ENCODE measurements at regions not wholly inside any gene's neighbourhood (a gene's known extent, or its start where the extent isn't known, plus 50 kb on each side); places are given as distances from the start of the nearest gene placed in this dataset.

GRCh38 chr15:58283302-58283701, 145.1 kb downstream of the AQP9 start:
- no peak overlapping the region for H3K27ac ChIP-seq
- no peak for TF ChIP-seq CTCF (conservative IDR thresholded peaks at IDR 0.05)

GRCh38 chr15:58284293-58284692, 146.1 kb downstream of the AQP9 start:
- no peak for TF ChIP-seq CTCF (conservative IDR thresholded peaks at IDR 0.05)

GRCh38 chr15:58285212-58285920, 146.4 kb upstream of the LIPC start:
- TF ChIP-seq CTCF (conservative IDR thresholded peaks at IDR 0.05), result no peak
- peak overlapping the region; percentile 48 for H3K27ac ChIP-seq

More at GRCh38 chr15:58284293-58284692, 146.1 kb downstream of the AQP9 start:
- H3K27ac ChIP-seq, result no peak overlapping the region

GRCh38 chr15:58285921-58286278, 145.9 kb upstream of the LIPC start:
- H3K27ac ChIP-seq, result peak overlapping the region; percentile 48
- TF ChIP-seq CTCF (conservative IDR thresholded peaks at IDR 0.05), result no peak

GRCh38 chr15:58286523-58286922, 145.3 kb upstream of the LIPC start:
- peak overlapping the region; percentile 48 for H3K27ac ChIP-seq
- no peak for TF ChIP-seq CTCF (conservative IDR thresholded peaks at IDR 0.05)

- H3K27ac ChIP-seq, result no peak overlapping the region
- no peak for TF ChIP-seq CTCF (conservative IDR thresholded peaks at IDR 0.05)
Observed at GRCh38 chr15:58287891-58288290, 143.9 kb upstream of the LIPC start.

- no peak overlapping the region for H3K27ac ChIP-seq
- no peak for TF ChIP-seq CTCF (conservative IDR thresholded peaks at IDR 0.05)
Observed at GRCh38 chr15:58288592-58288991, 143.2 kb upstream of the LIPC start.

Measured in VCaP (cell line).